WTC11 (cell line): ENCODE measurements at regions not wholly inside any gene's neighbourhood (a gene's known extent, or its start where the extent isn't known, plus 50 kb on each side); places are given as distances from the start of the nearest gene placed in this dataset.

ENCODE experiments used
- STAT6 ChIP-seq: sonication (generic); formaldehyde crosslinking; conservative IDR thresholded peaks from 2 replicates; pipeline ENCODE4 v1.8.1; 2023; ENCODE audit warnings: mild to moderate bottlenecking, low read depth, missing genetic modification reagents, moderate library complexity
- TP53 ChIP-seq: sonication (generic); formaldehyde crosslinking; IDR thresholded peaks from 2 replicates; pipeline ENCODE4 v1.8.1; 2023; ENCODE audit warnings: mild to moderate bottlenecking, missing genetic modification reagents
- USF1 ChIP-seq: sonication (generic); formaldehyde crosslinking; IDR thresholded peaks from 2 replicates; pipeline ENCODE4 v1.8.0; 2022; ENCODE audit warnings: mild to moderate bottlenecking, missing genetic modification reagents
- TF ChIP-seq, protein P1 (sequence below): sonication (generic); formaldehyde crosslinking; IDR thresholded peaks from 2 replicates; pipeline ENCODE4 v1.8.1; 2022; ENCODE audit warnings: mild to moderate bottlenecking, moderate library complexity, missing genetic modification reagents
- TF ChIP-seq, protein P2 (sequence below): fragments of 200-600 bp; IDR thresholded peaks from 2 replicates; pipeline ENCODE4 v1.8.0; 2022; ENCODE audit warnings: antibody characterized with exemption

GRCh38 chr20:16806886-16807285 is 58.7 kb downstream of the OTOR start:
- TF ChIP-seq USF1 (CRISPR knock-in tag) (no peak), STAT6 (no peak), TP53 (CRISPR knock-in tag) (no peak)
- TF ChIP-seq, protein P1, sequence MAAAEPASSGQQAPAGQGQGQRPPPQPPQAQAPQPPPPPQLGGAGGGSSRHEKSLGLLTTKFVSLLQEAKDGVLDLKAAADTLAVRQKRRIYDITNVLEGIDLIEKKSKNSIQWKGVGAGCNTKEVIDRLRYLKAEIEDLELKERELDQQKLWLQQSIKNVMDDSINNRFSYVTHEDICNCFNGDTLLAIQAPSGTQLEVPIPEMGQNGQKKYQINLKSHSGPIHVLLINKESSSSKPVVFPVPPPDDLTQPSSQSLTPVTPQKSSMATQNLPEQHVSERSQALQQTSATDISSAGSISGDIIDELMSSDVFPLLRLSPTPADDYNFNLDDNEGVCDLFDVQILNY (CRISPR knock-in tag): no peak
- TF ChIP-seq, protein P2, sequence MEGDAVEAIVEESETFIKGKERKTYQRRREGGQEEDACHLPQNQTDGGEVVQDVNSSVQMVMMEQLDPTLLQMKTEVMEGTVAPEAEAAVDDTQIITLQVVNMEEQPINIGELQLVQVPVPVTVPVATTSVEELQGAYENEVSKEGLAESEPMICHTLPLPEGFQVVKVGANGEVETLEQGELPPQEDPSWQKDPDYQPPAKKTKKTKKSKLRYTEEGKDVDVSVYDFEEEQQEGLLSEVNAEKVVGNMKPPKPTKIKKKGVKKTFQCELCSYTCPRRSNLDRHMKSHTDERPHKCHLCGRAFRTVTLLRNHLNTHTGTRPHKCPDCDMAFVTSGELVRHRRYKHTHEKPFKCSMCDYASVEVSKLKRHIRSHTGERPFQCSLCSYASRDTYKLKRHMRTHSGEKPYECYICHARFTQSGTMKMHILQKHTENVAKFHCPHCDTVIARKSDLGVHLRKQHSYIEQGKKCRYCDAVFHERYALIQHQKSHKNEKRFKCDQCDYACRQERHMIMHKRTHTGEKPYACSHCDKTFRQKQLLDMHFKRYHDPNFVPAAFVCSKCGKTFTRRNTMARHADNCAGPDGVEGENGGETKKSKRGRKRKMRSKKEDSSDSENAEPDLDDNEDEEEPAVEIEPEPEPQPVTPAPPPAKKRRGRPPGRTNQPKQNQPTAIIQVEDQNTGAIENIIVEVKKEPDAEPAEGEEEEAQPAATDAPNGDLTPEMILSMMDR: no peak
